OCI-LY1 (cell line): ENCODE measurements at regions not wholly inside any gene's neighbourhood (a gene's known extent, or its start where the extent isn't known, plus 50 kb on each side); places are given as distances from the start of the nearest gene placed in this dataset.

Experiments used
- H2AFZ ChIP-seq: fragments of 200-600 bp; sonication (generic), shearing (Covaris generic); 2 replicates; pipeline ENCODE4 v1.6.0; 2014; ENCODE audit warnings: antibody characterized with exemption, mild to moderate bottlenecking, low read length
- H3F3A ChIP-seq: fragments of 200-600 bp; sonication (generic), shearing (Covaris generic); 2 replicates; pipeline ENCODE4 v1.6.0; 2014; ENCODE audit warnings: mild to moderate bottlenecking, antibody characterized with exemption, low read length, moderate library complexity; ENCODE audit not compliant: insufficient read depth
- H3K27ac ChIP-seq: fragments of 200-600 bp; sonication (generic); 2 replicates; pipeline ENCODE4 v1.5.1; 2014; ENCODE audit warnings: low read length, mixed run types, mild to moderate bottlenecking, low read depth; ENCODE audit not compliant: poor library complexity, severe bottlenecking
- H3K27me3 ChIP-seq: fragments of 200-600 bp; sonication (generic); 2 replicates; pipeline ENCODE4 v1.6.0; 2014; ENCODE audit warnings: antibody characterized with exemption, mild to moderate bottlenecking, low read length, moderate library complexity; ENCODE audit not compliant: insufficient read depth
- H3K36me3 ChIP-seq: fragments of 200-600 bp; sonication (generic); 2 replicates; pipeline ENCODE4 v1.6.1; 2014; ENCODE audit warnings: mild to moderate bottlenecking, antibody characterized with exemption, low read length, moderate library complexity, mixed read lengths; ENCODE audit not compliant: insufficient read depth
- H3K4me1 ChIP-seq: fragments of 200-600 bp; sonication (generic); 2 replicates; pipeline ENCODE4 v1.5.1; 2014; ENCODE audit warnings: mild to moderate bottlenecking, low read length, moderate library complexity; ENCODE audit not compliant: insufficient read depth, severe bottlenecking
- H3K4me2 ChIP-seq: fragments of 200-600 bp; sonication (generic), shearing (Covaris generic); 2 replicates; pipeline ENCODE4 v1.6.1; 2014; ENCODE audit warnings: low read length
- H3K4me3 ChIP-seq: fragments of 200-600 bp; sonication (generic); 2 replicates; pipeline ENCODE4 v1.5.1; 2014; ENCODE audit warnings: low read length, low read depth, mild to moderate bottlenecking, mixed read lengths; ENCODE audit not compliant: poor library complexity, severe bottlenecking
- H3K79me2 ChIP-seq: fragments of 200-600 bp; shearing (Covaris generic); 2 replicates; pipeline ENCODE4 v1.6.1; 2016; ENCODE audit warnings: mixed run types, low read length, mixed read lengths; ENCODE audit not compliant: insufficient read depth
- H3K9ac ChIP-seq: fragments of 200-600 bp; sonication (generic), shearing (Covaris generic); 2 replicates; pipeline ENCODE4 v1.6.1; 2014; ENCODE audit warnings: mild to moderate bottlenecking, low read length, mixed read lengths
- H3K9me2 ChIP-seq: fragments of 200-600 bp; sonication (generic), shearing (Covaris generic); 2 replicates; pipeline ENCODE4 v1.6.1; 2014; ENCODE audit warnings: low read depth, mild to moderate bottlenecking, low read length, mixed read lengths
- H3K9me3 ChIP-seq: fragments of 200-600 bp; shearing (Covaris generic); 2 replicates; pipeline ENCODE4 v1.6.1; 2014; ENCODE audit warnings: low read length, mixed read lengths
- H4K20me1 ChIP-seq: fragments of 200-600 bp; sonication (generic), shearing (Covaris generic); 2 replicates; pipeline ENCODE4 v1.6.0; 2016; ENCODE audit warnings: mild to moderate bottlenecking, low read length; ENCODE audit not compliant: insufficient read depth
- EZH2 ChIP-seq: fragments of 200-600 bp; sonication (generic), shearing (Covaris generic); IDR thresholded peaks from 2 replicates; pipeline ENCODE4 v1.8.0; 2017; ENCODE audit warnings: borderline replicate concordance, mixed run types, mild to moderate bottlenecking, antibody characterized with exemption, low read length, moderate library complexity, mixed read lengths
- TF ChIP-seq, protein P1 (sequence below): fragments of 200-600 bp; sonication (generic), shearing (Covaris generic); IDR thresholded peaks from 2 replicates; pipeline ENCODE4 v1.5.1; 2017; ENCODE audit warnings: mild to moderate bottlenecking, antibody characterized with exemption, low read length, moderate library complexity, mixed read lengths

GRCh38 chr13:59468396-59468795 lies 695.3 kb downstream of the DIAPH3 start:
- Histone ChIP-seq H3K79me2 (no peaks in the 10 kb centered on the region), H2AFZ (no peak overlapping the region), H3K27me3 (no peaks in the 10 kb centered on the region), H3K27ac (no peak overlapping the region), H3K9me3 (no peaks in the 10 kb centered on the region), H3K36me3 (no peaks in the 10 kb centered on the region), H4K20me1 (no peaks in the 10 kb centered on the region), H3K4me3 (no peak overlapping the region), H3K9ac (no peak overlapping the region), H3K9me2 (no peaks in the 10 kb centered on the region), H3K4me1 (no peaks in the 10 kb centered on the region), H3F3A (no peaks in the 10 kb centered on the region), H3K4me2 (no peak overlapping the region)
- no peak for TF ChIP-seq EZH2
- TF ChIP-seq, protein P1, sequence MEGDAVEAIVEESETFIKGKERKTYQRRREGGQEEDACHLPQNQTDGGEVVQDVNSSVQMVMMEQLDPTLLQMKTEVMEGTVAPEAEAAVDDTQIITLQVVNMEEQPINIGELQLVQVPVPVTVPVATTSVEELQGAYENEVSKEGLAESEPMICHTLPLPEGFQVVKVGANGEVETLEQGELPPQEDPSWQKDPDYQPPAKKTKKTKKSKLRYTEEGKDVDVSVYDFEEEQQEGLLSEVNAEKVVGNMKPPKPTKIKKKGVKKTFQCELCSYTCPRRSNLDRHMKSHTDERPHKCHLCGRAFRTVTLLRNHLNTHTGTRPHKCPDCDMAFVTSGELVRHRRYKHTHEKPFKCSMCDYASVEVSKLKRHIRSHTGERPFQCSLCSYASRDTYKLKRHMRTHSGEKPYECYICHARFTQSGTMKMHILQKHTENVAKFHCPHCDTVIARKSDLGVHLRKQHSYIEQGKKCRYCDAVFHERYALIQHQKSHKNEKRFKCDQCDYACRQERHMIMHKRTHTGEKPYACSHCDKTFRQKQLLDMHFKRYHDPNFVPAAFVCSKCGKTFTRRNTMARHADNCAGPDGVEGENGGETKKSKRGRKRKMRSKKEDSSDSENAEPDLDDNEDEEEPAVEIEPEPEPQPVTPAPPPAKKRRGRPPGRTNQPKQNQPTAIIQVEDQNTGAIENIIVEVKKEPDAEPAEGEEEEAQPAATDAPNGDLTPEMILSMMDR, result no peak

- Histone ChIP-seq H3F3A (no peaks in the 10 kb centered on the region), H3K9me3 (no peaks in the 10 kb centered on the region), H3K27ac (no peak overlapping the region), H4K20me1 (no peaks in the 10 kb centered on the region), H2AFZ (no peak overlapping the region), H3K27me3 (no peaks in the 10 kb centered on the region), H3K9me2 (no peaks in the 10 kb centered on the region), H3K79me2 (no peaks in the 10 kb centered on the region), H3K36me3 (no peaks in the 10 kb centered on the region), H3K4me3 (no peak overlapping the region), H3K4me1 (no peaks in the 10 kb centered on the region), H3K4me2 (no peak overlapping the region), H3K9ac (no peak overlapping the region)
- no peak for TF ChIP-seq EZH2
- TF ChIP-seq, protein P1, result no peak
Measured at GRCh38 chr13:59471106-59471505, 692.6 kb downstream of the DIAPH3 start.

DNA sequence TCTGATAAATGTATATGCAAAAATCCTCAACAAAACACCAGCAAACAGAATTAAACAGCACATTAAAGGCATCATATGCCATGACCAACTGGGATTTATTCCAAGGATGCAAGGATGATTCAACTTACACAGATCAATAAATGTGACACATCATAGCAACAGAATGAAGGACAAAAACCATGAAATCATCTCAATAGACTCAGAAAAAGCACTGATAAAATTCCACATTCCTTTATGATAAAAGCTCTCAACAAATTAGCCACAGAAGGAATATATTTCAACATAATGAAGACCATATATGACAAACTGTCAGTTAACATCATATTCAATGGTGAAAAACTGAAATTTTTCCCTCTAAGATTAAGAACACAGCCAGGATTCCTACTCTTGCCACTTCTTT lies 691.6 kb downstream of the DIAPH3 start:
- H3K36me3 ChIP-seq, result no peaks in the 10 kb centered on the region
- H3K9ac ChIP-seq, result no peak overlapping the region

More for the DNA sequence above, 691.6 kb downstream of the DIAPH3 start:
- Histone ChIP-seq H4K20me1 (no peaks in the 10 kb centered on the region), H3K9me2 (no peaks in the 10 kb centered on the region), H3K4me3 (no peak overlapping the region), H3K27me3 (no peaks in the 10 kb centered on the region), H3K4me2 (no peak overlapping the region), H3K79me2 (no peaks in the 10 kb centered on the region), H3K4me1 (no peaks in the 10 kb centered on the region), H2AFZ (no peak overlapping the region), H3F3A (no peaks in the 10 kb centered on the region), H3K9me3 (no peaks in the 10 kb centered on the region), H3K27ac (no peak overlapping the region)
- TF ChIP-seq, protein P1, result no peak
- TF ChIP-seq EZH2, result no peak
